GM19240 (cell line): ENCODE measurements at regions not wholly inside any gene's neighbourhood (a gene's known extent, or its start where the extent isn't known, plus 50 kb on each side); places are given as distances from the start of the nearest gene placed in this dataset.

Source experiments
- DNase-seq: peaks from one replicate; pipeline ENCODE4 v3.0.0; 2011; ENCODE audit warnings: low spot score; ENCODE audit not compliant: insufficient read length

GRCh38 chr19:32268381-32268780 lies 77.0 kb upstream of the ZNF507 start:
- DNase-seq = no peak

DNA sequence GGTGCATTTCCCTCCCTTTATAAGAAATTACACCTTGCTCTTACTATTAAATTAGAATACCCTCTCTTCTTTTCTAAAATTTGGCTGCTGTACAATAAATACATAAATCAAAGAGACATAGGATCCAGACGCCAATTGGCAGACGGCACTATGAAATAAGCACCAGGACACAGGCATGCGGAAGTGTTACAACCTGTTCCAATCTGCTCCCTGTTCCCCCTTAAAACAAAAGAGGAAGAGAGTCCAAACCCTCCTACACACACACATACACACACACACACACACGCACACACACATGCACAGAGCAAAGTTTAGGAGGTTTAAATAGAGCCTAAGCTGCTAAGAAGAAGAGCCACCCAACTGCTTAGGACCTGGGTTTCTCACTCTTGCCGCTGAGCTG lies 75.6 kb upstream of the ZNF507 start:
- DNase-seq = no peak

GRCh38 chr19:32273483-32273882 lies 71.9 kb upstream of the ZNF507 start:
- no peak for DNase-seq

- no peak for DNase-seq
These were observed 58.3 kb upstream of the ZNF507 start for GRCh38 chr19:32287086-32287485.

- DNase-seq = no peak
These were observed 57.6 kb upstream of the ZNF507 start for GRCh38 chr19:32287811-32288227.

- no peak for DNase-seq
These were observed 55.7 kb upstream of the ZNF507 start for GRCh38 chr19:32289566-32290210.

- DNase-seq = no peak
These were observed 53.5 kb upstream of the ZNF507 start for GRCh38 chr19:32291876-32292275.

DNA sequence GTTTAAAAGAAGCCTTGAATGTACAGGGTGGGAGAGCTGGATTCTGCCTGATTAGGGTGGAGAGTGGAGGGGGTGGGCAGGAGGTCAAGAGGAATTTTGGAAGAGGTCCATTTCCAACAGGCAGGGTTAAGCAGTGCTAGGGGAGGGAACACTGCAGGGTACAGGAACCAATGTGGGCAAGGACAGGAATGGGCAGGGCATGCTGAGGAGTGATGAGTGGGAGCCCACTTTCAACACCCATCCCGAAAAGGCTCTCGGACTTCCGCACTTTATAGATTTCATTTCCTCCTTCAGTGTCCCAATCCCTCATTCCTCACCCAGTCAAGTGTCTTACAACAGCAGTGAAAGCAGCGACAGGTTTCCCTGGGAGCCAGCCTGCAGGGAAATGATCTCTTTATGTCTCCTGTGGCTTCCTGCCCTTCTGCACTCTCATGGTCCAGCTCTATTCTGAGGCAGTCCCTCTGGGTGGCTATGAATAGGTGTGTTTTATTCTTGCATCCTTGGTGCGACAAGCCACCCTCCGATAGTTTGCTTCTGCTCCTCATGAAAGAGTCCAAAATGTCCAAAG lies 50.5 kb upstream of the ZNF507 start:
- DNase-seq = no peak
